CD8-positive, alpha-beta memory T cell (primary cell): ENCODE measurements at regions not wholly inside any gene's neighbourhood (a gene's known extent, or its start where the extent isn't known, plus 50 kb on each side); places are given as distances from the start of the nearest gene placed in this dataset.
"Not testable (repeated sequence)": the region's sequence is repeated elsewhere in the genome, so short reads cannot be mapped to it uniquely, and the experiment has no call there.

Experiments
- CTCF ChIA-PET: fragments of 350-600 bp; sonication (Branson Sonifier 250); formaldehyde crosslinking; loops from one replicate; lab custom pipeline; 2021; ENCODE audit warnings: antibody characterized with exemption; lab: Charles Lee
- POLR2A ChIA-PET: fragments of 350-600 bp; sonication (Branson Sonifier 250); formaldehyde crosslinking; loops from one replicate; lab custom pipeline; 2021; ENCODE audit warnings: antibody characterized with exemption; lab: Charles Lee
- DNase-seq, 5 donors: peaks; one replicate each; pipeline versions ENCODE4 v3.0.0 to v3.0.0-alpha.2; 2020 to 2022; ENCODE audit warnings: mixed read lengths in 1 of 5
- H3K27ac ChIP-seq: one replicate; pipeline ENCODE4 v1.7.0; 2013; ENCODE audit warnings: low read depth, mild to moderate bottlenecking, low read length, moderate library complexity
- H3K27me3 ChIP-seq: 2 replicates; pipeline ENCODE4 v1.7.0; 2013; ENCODE audit warnings: low read length, mild to moderate bottlenecking; ENCODE audit not compliant: insufficient read depth, poor library complexity, severe bottlenecking
- H3K36me3 ChIP-seq: 2 replicates; pipeline ENCODE4 v1.7.0; 2013; ENCODE audit warnings: mild to moderate bottlenecking, low read length, moderate library complexity; ENCODE audit not compliant: insufficient read depth
- H3K4me1 ChIP-seq: 2 replicates; pipeline ENCODE4 v1.7.0; 2013; ENCODE audit warnings: mild to moderate bottlenecking, low read length, moderate library complexity; ENCODE audit not compliant: insufficient read depth
- H3K4me3 ChIP-seq: 2 replicates; pipeline ENCODE4 v1.7.0; 2013; ENCODE audit warnings: mild to moderate bottlenecking, low read length
- H3K9me3 ChIP-seq: 2 replicates; pipeline ENCODE4 v1.7.0; 2013; ENCODE audit warnings: mild to moderate bottlenecking, low read length
- H3K27ac Mint-ChIP-seq, 8 donors: one replicate each; pipeline ENCODE4 v1.8.0; 2020 to 2021; ENCODE audit warnings: mixed read lengths in 8 of 8, mild to moderate bottlenecking in 6 of 8, inconsistent platforms in 3 of 8, moderate library complexity in 3 of 8
- H3K27me3 Mint-ChIP-seq, 2 donors: one replicate each; pipeline ENCODE4 v1.8.0; 2020 to 2021; ENCODE audit warnings: mixed read lengths in 2 of 2, mild to moderate bottlenecking in 1 of 2, moderate library complexity in 1 of 2
- H3K36me3 Mint-ChIP-seq, 3 donors: one replicate each; pipeline ENCODE4 v1.8.0; 2020 to 2021; ENCODE audit warnings: mixed read lengths in 3 of 3, inconsistent platforms in 1 of 3, mild to moderate bottlenecking in 1 of 3
- H3K4me1 Mint-ChIP-seq, 3 donors: one replicate each; pipeline ENCODE4 v1.8.0; 2020 to 2021; ENCODE audit warnings: mixed read lengths in 3 of 3, inconsistent platforms in 1 of 3, mild to moderate bottlenecking in 1 of 3
- H3K4me3 Mint-ChIP-seq, 7 donors: one replicate each; pipeline ENCODE4 v1.8.0; 2020 to 2021; ENCODE audit warnings: mixed read lengths in 7 of 7, mild to moderate bottlenecking in 6 of 7, moderate library complexity in 4 of 7, inconsistent platforms in 2 of 7
- H3K9me3 Mint-ChIP-seq, 5 donors: one replicate each; pipeline ENCODE4 v1.8.0; 2020 to 2022; ENCODE audit warnings: mixed read lengths in 5 of 5, mild to moderate bottlenecking in 3 of 5, moderate library complexity in 2 of 5, inconsistent platforms in 1 of 5

- no peaks in the 10 kb centered on the region for H3K9me3 Mint-ChIP-seq
- H3K36me3 ChIP-seq, result no peaks in the 10 kb centered on the region
- DNase-seq, result no peak
- no peak overlapping the region for H3K4me3 Mint-ChIP-seq
- no peaks in the 10 kb centered on the region for H3K4me1 ChIP-seq
- H3K27ac Mint-ChIP-seq, result no peak overlapping the region
- H3K27me3 ChIP-seq, result no peaks in the 10 kb centered on the region
- no peaks in the 10 kb centered on the region for H3K36me3 Mint-ChIP-seq
- no peaks in the 10 kb centered on the region for H3K4me1 Mint-ChIP-seq
- H3K27ac ChIP-seq, result no peak overlapping the region
- no peaks in the 10 kb centered on the region for H3K9me3 ChIP-seq
- CTCF ChIA-PET, result no interaction called here
- no peak overlapping the region for H3K4me3 ChIP-seq
- H3K27me3 Mint-ChIP-seq, result no peaks in the 10 kb centered on the region
- POLR2A ChIA-PET, result no interaction called here
Measured at GRCh38 chr7:16094651-16095050, 326.7 kb downstream of the CRPPA start.

GRCh38 chr7:16092711-16093110 is 328.6 kb downstream of the CRPPA start:
- no peak overlapping the region for H3K27ac Mint-ChIP-seq
- no peaks in the 10 kb centered on the region for H3K9me3 Mint-ChIP-seq
- H3K27me3 ChIP-seq, result no peaks in the 10 kb centered on the region
- no peak for DNase-seq
- ChIA-PET CTCF (no interaction called here), POLR2A (no interaction called here)
- H3K9me3 ChIP-seq, result no peaks in the 10 kb centered on the region
- H3K36me3 Mint-ChIP-seq, result no peaks in the 10 kb centered on the region
- H3K4me1 Mint-ChIP-seq, result no peaks in the 10 kb centered on the region
- H3K27ac ChIP-seq, result no peak overlapping the region
- H3K4me1 ChIP-seq, result no peaks in the 10 kb centered on the region
- no peaks in the 10 kb centered on the region for H3K36me3 ChIP-seq
- no peak overlapping the region for H3K4me3 Mint-ChIP-seq
- H3K27me3 Mint-ChIP-seq, result no peaks in the 10 kb centered on the region
- H3K4me3 ChIP-seq, result no peak overlapping the region

- Histone ChIP-seq H3K27ac (no peak overlapping the region), H3K27me3 (no peaks in the 10 kb centered on the region), H3K9me3 (no peaks in the 10 kb centered on the region), H3K4me1 (no peaks in the 10 kb centered on the region), H3K4me3 (no peak overlapping the region), H3K36me3 (no peaks in the 10 kb centered on the region)
- no peaks in the 10 kb centered on the region for H3K27me3 Mint-ChIP-seq
- ChIA-PET POLR2A (no interaction called here), CTCF (no interaction called here)
- no peak overlapping the region for H3K4me3 Mint-ChIP-seq
- no peak overlapping the region for H3K27ac Mint-ChIP-seq
- DNase-seq, result no peak
- no peaks in the 10 kb centered on the region for H3K4me1 Mint-ChIP-seq
- no peaks in the 10 kb centered on the region for H3K36me3 Mint-ChIP-seq
- no peaks in the 10 kb centered on the region for H3K9me3 Mint-ChIP-seq
Measured at GRCh38 chr7:16091701-16092310, 329.5 kb downstream of the CRPPA start.

GRCh38 chr7:16089801-16090200 is 331.5 kb downstream of the CRPPA start:
- no peak overlapping the region for H3K4me3 Mint-ChIP-seq
- H3K4me1 Mint-ChIP-seq, result no peaks in the 10 kb centered on the region
- no peaks in the 10 kb centered on the region for H3K9me3 ChIP-seq
- ChIA-PET POLR2A (no interaction called here), CTCF (no interaction called here)
- H3K9me3 Mint-ChIP-seq, result no peaks in the 10 kb centered on the region
- no peaks in the 10 kb centered on the region for H3K27me3 Mint-ChIP-seq
- H3K36me3 Mint-ChIP-seq, result no peaks in the 10 kb centered on the region
- no peak overlapping the region for H3K27ac Mint-ChIP-seq
- no peak overlapping the region for H3K27ac ChIP-seq
- DNase-seq, result no peak
- H3K4me1 ChIP-seq, result no peaks in the 10 kb centered on the region
- H3K36me3 ChIP-seq, result no peaks in the 10 kb centered on the region
- H3K27me3 ChIP-seq, result no peaks in the 10 kb centered on the region
- H3K4me3 ChIP-seq, result no peak overlapping the region

- no peaks in the 10 kb centered on the region for H3K9me3 ChIP-seq
- H3K36me3 ChIP-seq, result no peaks in the 10 kb centered on the region
- H3K4me3 ChIP-seq, result no peak overlapping the region
- no peak overlapping the region for H3K27ac Mint-ChIP-seq
- H3K27me3 Mint-ChIP-seq, result no peaks in the 10 kb centered on the region
- no peak overlapping the region for H3K4me3 Mint-ChIP-seq
- CTCF ChIA-PET, result no interaction called here
- no peaks in the 10 kb centered on the region for H3K36me3 Mint-ChIP-seq
- H3K4me1 ChIP-seq, result no peaks in the 10 kb centered on the region
- DNase-seq, result no peak
- POLR2A ChIA-PET, result no interaction called here
- H3K4me1 Mint-ChIP-seq, result no peaks in the 10 kb centered on the region
- no peaks in the 10 kb centered on the region for H3K9me3 Mint-ChIP-seq
- no peak overlapping the region for H3K27ac ChIP-seq
- H3K27me3 ChIP-seq, result no peaks in the 10 kb centered on the region
Measured at GRCh38 chr7:16089191-16089590, 332.1 kb downstream of the CRPPA start.

GRCh38 chr7:16086743-16087142 is 334.6 kb downstream of the CRPPA start:
- H3K9me3 ChIP-seq, result no peaks in the 10 kb centered on the region
- no peak for DNase-seq
- no peak overlapping the region for H3K4me3 ChIP-seq
- Mint-ChIP-seq H3K27ac (peak overlapping the region in 1 of 8 donors; percentile 39), H3K4me1 (no peaks in the 10 kb centered on the region), H3K36me3 (peaks cover 0 to 3% (median 0%) of the 10 kb centered on the region in 3 donors), H3K27me3 (no peaks in the 10 kb centered on the region), H3K9me3 (no peaks in the 10 kb centered on the region), H3K4me3 (no peak overlapping the region)
- no peaks in the 10 kb centered on the region for H3K36me3 ChIP-seq
- ChIA-PET CTCF (no interaction called here), POLR2A (no interaction called here)
- H3K27ac ChIP-seq, result no peak overlapping the region
- H3K27me3 ChIP-seq, result no peaks in the 10 kb centered on the region
- no peaks in the 10 kb centered on the region for H3K4me1 ChIP-seq

- H3K27ac Mint-ChIP-seq, CTCF ChIA-PET, H3K4me3 Mint-ChIP-seq, H3K4me1 Mint-ChIP-seq, H3K9me3 ChIP-seq, H3K27me3 ChIP-seq, H3K36me3 Mint-ChIP-seq, DNase-seq, H3K4me3 ChIP-seq, H3K36me3 ChIP-seq, POLR2A ChIA-PET, H3K9me3 Mint-ChIP-seq, H3K27ac ChIP-seq, H3K27me3 Mint-ChIP-seq, H3K4me1 ChIP-seq: not testable (repeated sequence)
Measured at GRCh38 chr7:16085780-16086179, 335.6 kb downstream of the CRPPA start.

GRCh38 chr7:16084875-16085274 is 336.5 kb downstream of the CRPPA start:
- Histone ChIP-seq H3K27me3 (no peaks in the 10 kb centered on the region), H3K9me3 (no peaks in the 10 kb centered on the region), H3K4me1 (no peaks in the 10 kb centered on the region), H3K4me3 (no peak overlapping the region), H3K27ac (no peak overlapping the region), H3K36me3 (no peaks in the 10 kb centered on the region)
- ChIA-PET POLR2A (no interaction called here), CTCF (interaction anchor here (1.5 kb wide), 1 partner anchor 11 kb away, joined by 3 read pairs; no protein-coding TSS in a partner anchor)
- no peak overlapping the region for H3K4me3 Mint-ChIP-seq
- H3K27ac Mint-ChIP-seq, result no peak overlapping the region
- peaks cover 2 to 3% (median 2%) of the 10 kb centered on the region in 3 donors for H3K4me1 Mint-ChIP-seq
- peaks cover 0 to 3% (median 0%) of the 10 kb centered on the region in 3 donors for H3K36me3 Mint-ChIP-seq
- no peak for DNase-seq
- no peaks in the 10 kb centered on the region for H3K27me3 Mint-ChIP-seq
- H3K9me3 Mint-ChIP-seq, result no peaks in the 10 kb centered on the region
